Panc1 (cell line): ENCODE measurements at regions not wholly inside any gene's neighbourhood (a gene's known extent, or its start where the extent isn't known, plus 50 kb on each side); places are given as distances from the start of the nearest gene placed in this dataset.

Experiments used
- POLR2AphosphoS5 ChIP-seq: IDR thresholded peaks from 2 replicates; pipeline ENCODE4 v1.6.1; 2012; ENCODE audit warnings: mild to moderate bottlenecking, low read depth, low read length, moderate library complexity
- TCF7L2 ChIP-seq: IDR thresholded peaks from 2 replicates; pipeline ENCODE4 v1.6.1; 2011; ENCODE audit warnings: mild to moderate bottlenecking, low read depth, low read length, inconsistent platforms
- TF ChIP-seq, protein P1 (sequence below): fragments of 450-650 bp; IDR thresholded peaks from 2 replicates; pipeline ENCODE4 v1.5.1; 2017; ENCODE audit warnings: mild to moderate bottlenecking

DNA sequence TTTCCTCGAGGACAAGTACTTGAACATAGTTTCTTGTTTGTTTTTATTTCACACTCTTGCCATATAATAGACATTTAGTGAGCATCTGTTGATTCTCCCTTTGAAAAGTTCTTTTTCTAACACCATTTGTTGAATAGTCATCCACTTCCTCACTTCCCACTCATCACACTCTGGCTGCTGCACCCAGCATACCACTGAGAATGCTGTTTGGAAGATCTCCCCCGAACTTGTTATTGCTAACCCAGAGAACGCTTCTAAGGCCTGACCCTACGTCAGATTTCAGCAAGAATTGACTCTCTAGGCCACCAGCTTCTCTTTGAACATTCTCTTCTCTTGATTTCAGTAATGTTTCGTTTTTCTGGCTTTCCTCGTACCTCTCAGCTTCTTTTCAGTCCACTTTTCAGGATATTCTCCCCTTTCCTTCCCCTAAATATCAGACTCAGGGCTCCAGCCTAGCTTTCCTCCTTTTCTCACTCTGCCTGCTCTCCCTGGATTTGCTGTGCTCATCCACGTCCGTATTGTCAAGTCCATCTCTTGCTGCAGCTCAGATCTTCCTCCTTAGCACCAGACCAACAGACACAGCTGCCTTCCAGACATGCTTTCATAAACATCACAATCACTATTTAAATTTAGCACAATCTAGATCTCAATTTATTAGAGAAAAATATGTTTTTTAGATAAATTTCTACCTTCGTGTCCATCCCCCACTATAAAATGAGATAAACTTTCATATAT, 94.0 kb upstream of the SLC38A4 start:
- TF ChIP-seq, protein P1, sequence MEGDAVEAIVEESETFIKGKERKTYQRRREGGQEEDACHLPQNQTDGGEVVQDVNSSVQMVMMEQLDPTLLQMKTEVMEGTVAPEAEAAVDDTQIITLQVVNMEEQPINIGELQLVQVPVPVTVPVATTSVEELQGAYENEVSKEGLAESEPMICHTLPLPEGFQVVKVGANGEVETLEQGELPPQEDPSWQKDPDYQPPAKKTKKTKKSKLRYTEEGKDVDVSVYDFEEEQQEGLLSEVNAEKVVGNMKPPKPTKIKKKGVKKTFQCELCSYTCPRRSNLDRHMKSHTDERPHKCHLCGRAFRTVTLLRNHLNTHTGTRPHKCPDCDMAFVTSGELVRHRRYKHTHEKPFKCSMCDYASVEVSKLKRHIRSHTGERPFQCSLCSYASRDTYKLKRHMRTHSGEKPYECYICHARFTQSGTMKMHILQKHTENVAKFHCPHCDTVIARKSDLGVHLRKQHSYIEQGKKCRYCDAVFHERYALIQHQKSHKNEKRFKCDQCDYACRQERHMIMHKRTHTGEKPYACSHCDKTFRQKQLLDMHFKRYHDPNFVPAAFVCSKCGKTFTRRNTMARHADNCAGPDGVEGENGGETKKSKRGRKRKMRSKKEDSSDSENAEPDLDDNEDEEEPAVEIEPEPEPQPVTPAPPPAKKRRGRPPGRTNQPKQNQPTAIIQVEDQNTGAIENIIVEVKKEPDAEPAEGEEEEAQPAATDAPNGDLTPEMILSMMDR: no peak
- no peak for TF ChIP-seq POLR2AphosphoS5
- TF ChIP-seq TCF7L2: no peak
